ENCODE measurements at regions not wholly inside any gene's neighbourhood (a gene's known extent, or its start where the extent isn't known, plus 50 kb on each side); places are given as distances from the start of the nearest gene placed in this dataset.

- H3K27ac ChIP-seq: no peak overlapping the region
- no peak for TF ChIP-seq CTCF (IDR thresholded peaks at IDR 0.05)
- no peak for TF ChIP-seq POLR2A (IDR thresholded peaks at IDR 0.05)
- no peak for DNase-seq
Observed at GRCh38 chr4:138105331-138105730, 136.8 kb downstream of the SLC7A11 start.

GRCh38 chr4:138104284-138104680, 137.9 kb downstream of the SLC7A11 start:
- DNase-seq: no peak
- H3K4me1 ChIP-seq: no peaks in the 10 kb centered on the region
- no peaks in the 10 kb centered on the region for H3K9me3 ChIP-seq
- H3K27ac ChIP-seq: no peak overlapping the region
- no peaks in the 10 kb centered on the region for H3K36me3 ChIP-seq
- TF ChIP-seq POLR2A (IDR thresholded peaks at IDR 0.05) (no peak), CTCF (IDR thresholded peaks at IDR 0.05) (no peak)
- H3K27me3 ChIP-seq: no peaks in the 10 kb centered on the region
- no peak overlapping the region for H3K4me3 ChIP-seq

More at GRCh38 chr4:138105331-138105730, 136.8 kb downstream of the SLC7A11 start:
- Histone ChIP-seq H3K4me1 (no peaks in the 10 kb centered on the region), H3K4me3 (no peak overlapping the region), H3K9me3 (no peaks in the 10 kb centered on the region), H3K27me3 (no peaks in the 10 kb centered on the region), H3K36me3 (no peaks in the 10 kb centered on the region)

GRCh38 chr4:138103597-138104283, 138.4 kb downstream of the SLC7A11 start:
- no peak overlapping the region for H3K27ac ChIP-seq
- no peaks in the 10 kb centered on the region for H3K4me1 ChIP-seq
- no peak overlapping the region for H3K4me3 ChIP-seq
- DNase-seq: no peak
- TF ChIP-seq POLR2A (IDR thresholded peaks at IDR 0.05) (no peak), CTCF (IDR thresholded peaks at IDR 0.05) (no peak)
- H3K27me3 ChIP-seq: no peaks in the 10 kb centered on the region
- H3K9me3 ChIP-seq: no peaks in the 10 kb centered on the region
- no peaks in the 10 kb centered on the region for H3K36me3 ChIP-seq

GRCh38 chr4:138099385-138099784, 142.8 kb downstream of the SLC7A11 start:
- no peaks in the 10 kb centered on the region for H3K9me3 ChIP-seq
- TF ChIP-seq CTCF (IDR thresholded peaks at IDR 0.05): no peak
- no peak for TF ChIP-seq POLR2A (IDR thresholded peaks at IDR 0.05)
- no peak for DNase-seq

GRCh38 chr4:138097912-138098600, 144.1 kb downstream of the SLC7A11 start:
- H3K9me3 ChIP-seq: no peaks in the 10 kb centered on the region
- TF ChIP-seq CTCF (IDR thresholded peaks at IDR 0.05): no peak
- TF ChIP-seq POLR2A (IDR thresholded peaks at IDR 0.05): no peak
- DNase-seq: no peak

More at GRCh38 chr4:138099385-138099784, 142.8 kb downstream of the SLC7A11 start:
- Histone ChIP-seq H3K4me1 (no peaks in the 10 kb centered on the region), H3K27me3 (no peaks in the 10 kb centered on the region), H3K4me3 (no peak overlapping the region), H3K36me3 (no peaks in the 10 kb centered on the region), H3K27ac (no peak overlapping the region)

More at GRCh38 chr4:138097912-138098600, 144.1 kb downstream of the SLC7A11 start:
- Histone ChIP-seq H3K4me3 (no peak overlapping the region), H3K4me1 (no peaks in the 10 kb centered on the region), H3K27me3 (no peaks in the 10 kb centered on the region), H3K27ac (no peak overlapping the region), H3K36me3 (no peaks in the 10 kb centered on the region)
